SW 1271 (cell line): ENCODE measurements at regions not wholly inside any gene's neighbourhood (a gene's known extent, or its start where the extent isn't known, plus 50 kb on each side); places are given as distances from the start of the nearest gene placed in this dataset.

Experiments
- DNase-seq, 2 experiments: peaks; one replicate each; lab custom pipeline; 2025; lab: John Stamatoyannopoulos, UW

GRCh38 chr4:135210341-135210740 is 1008.8 kb upstream of the PABPC4L start:
- DNase-seq: no peak

DNA sequence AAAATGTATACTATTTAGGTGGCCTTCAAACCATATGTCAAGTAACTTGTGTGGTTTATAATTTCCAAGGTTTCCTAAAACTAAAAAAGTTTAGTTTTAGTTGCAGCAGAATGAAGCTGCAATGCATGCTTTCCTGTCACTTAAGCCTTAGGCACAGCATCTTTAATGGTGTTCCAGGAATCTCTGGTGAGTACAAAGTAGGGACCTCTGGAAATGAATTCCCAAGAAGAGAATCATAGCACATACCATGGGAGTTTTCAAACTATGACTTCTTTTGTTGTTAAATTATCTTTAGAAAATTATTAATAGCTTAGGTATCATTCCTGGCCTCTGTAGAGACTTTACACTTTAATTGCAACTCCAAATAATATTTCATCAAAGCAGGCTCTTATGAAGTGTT is 1005.9 kb upstream of the PABPC4L start:
- no peak for DNase-seq

DNA sequence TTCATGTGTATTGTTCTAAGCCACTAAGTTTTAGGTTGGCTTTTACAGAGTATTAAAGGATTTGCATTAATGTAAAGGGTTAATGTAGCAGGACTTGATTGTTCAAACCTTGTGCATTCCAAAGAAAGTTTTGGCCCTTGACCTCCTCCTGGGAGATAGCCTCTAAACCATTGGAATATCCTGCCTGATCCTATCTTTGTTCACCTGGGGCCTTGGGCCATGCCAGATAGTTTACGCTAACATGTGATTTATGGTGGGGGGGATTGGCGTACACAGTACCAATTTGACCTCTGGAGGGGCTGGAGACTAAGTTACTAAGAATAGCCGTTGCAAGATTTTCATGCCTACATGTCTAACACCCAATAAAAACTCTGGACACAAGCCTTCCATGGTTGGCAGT is 1002.7 kb upstream of the PABPC4L start:
- DNase-seq: no peak

DNA sequence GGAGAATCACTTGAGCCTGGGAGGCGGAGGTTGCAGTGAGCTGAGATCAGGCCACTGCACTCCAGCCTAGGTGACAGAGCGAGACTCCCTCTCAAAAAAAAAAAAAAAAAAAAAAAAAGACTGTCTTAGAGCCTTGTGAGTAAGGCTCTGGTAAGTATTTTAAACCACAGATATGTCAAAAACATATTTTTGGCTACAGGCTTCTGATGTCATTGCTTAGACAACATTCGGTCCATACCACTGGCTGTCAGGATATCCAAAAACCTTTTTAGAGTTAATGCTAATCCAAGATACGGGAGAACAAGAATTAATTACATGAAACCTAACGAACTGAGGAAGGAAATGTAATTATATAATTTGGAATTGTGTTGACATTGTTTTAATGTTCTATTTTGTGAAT is 999.5 kb upstream of the PABPC4L start:
- no peak for DNase-seq

- no peak for DNase-seq
These were observed 996.1 kb upstream of the PABPC4L start for GRCh38 chr4:135197641-135198040.

DNA sequence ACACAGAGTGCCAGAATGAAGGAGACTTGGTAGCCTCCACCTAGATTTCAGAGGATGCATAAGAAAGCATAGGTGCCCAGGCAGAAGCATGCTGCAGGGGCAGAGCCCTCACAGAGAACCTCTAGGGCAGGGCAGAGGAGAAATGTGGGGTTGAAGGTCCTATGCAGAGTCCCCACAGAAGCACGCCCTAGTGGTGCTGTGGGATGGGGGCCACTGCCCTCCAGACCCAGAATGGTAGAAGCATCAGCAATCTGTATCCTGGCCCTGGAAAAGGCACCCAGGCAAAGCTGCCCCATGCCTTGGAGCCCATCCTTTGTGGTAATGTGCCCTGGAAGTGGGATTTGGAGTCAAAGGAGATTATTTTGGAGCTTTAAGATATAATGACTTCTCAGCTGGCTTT is 992.9 kb upstream of the PABPC4L start:
- no peak for DNase-seq

- DNase-seq: no peak
These were observed 991.4 kb upstream of the PABPC4L start for GRCh38 chr4:135192751-135193535.

- no peak for DNase-seq
These were observed 990.0 kb upstream of the PABPC4L start for GRCh38 chr4:135191596-135191995.

DNA sequence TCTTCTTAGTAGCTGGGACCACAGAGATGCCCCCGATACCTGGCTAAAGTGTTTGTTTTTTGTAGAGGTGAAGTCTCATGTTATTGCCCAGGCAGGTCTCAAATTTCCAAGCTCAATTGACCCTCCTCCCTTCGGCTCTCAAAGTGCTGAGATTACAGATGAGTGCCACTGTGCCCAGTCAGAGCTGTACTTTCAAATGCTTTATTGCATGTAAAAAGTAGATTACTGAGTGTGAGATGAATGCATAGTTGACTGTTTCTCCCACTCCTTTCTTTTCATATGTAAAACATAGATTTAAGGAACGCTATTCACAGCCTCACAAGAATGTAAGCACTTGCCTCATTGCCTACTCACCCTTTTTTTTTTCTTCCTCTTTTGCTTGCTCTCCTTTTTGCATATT is 984.4 kb upstream of the PABPC4L start:
- DNase-seq: no peak

- no peak for DNase-seq
These were observed 983.7 kb upstream of the PABPC4L start for GRCh38 chr4:135185256-135185655.

DNA sequence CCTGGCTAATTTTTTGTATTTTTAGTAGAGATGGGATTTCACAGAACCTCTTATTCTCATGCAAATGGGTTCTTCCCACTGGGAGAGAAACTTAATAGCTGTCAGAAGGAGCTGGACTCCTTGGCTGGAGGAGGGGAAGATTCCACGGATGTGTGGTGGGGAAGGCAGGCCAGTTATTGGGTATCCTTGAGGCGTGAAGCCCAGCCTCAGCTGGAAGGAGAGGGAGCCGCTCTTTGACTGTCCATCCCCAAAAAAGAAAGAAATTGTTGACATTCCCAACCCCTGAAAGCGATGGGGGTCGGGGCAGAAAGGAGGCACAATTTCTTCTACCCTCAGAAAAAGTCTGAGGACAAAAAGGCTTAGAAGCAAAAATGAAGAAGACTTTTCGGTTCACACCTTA is 983.1 kb upstream of the PABPC4L start:
- no peak for DNase-seq

GRCh38 chr4:135177321-135177720 is 975.7 kb upstream of the PABPC4L start:
- DNase-seq: no peak

DNA sequence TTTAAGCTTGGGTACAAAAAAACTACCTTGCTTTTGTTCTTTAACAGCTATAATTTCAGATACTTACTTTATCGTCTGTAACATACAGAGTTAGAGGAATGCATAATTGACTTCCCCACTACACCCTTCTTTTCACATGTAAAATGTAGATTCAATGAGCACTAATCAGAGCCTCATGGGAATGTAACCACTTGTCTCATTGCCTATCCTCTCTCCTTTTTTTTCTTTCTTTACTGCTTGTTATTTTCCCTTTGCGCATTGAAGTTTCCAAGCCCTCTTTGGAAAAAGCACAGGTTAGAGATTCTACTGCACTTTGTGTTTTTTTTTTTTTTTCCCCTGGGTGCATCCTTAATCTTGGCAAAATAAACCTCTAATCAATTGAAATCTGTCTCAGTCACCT is 965.1 kb upstream of the PABPC4L start:
- DNase-seq: no peak

DNA sequence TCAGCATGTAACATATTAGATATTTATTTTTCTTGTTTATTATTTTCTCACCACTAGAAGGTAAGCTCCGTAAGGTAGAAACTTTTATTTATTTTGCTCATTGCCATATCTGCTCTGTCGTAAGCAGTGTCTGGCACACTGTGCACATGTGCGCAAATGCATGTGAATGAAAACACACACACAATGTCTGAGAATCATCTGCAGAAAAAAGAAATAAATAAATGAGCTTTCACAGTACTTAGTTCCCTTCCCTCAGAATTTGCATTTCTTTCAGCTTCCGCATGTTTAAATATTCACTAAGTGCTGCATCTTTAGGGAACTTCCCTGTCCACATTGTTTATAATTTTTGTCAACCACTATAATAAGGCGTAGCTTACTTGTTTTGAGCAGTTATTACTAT is 963.0 kb upstream of the PABPC4L start:
- DNase-seq: no peak

DNA sequence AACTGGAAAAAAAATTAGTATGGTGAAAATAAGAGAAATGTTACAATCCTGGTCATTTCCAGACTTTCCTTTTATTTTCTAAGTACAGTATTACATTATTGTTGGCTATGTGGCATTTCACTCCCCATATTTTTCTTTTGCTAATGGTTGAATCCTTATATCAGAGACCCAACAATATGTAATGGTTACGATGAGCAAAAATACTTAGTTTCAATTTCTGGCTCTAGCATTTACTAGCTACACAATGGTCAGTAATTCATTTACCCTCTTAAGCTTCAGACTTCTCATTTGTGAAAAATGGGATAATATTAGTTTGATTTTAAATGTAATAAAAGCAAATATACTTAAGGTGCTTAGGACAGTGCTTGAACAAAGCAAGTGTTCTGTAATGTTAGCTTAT is 942.9 kb upstream of the PABPC4L start:
- DNase-seq: no peak

DNA sequence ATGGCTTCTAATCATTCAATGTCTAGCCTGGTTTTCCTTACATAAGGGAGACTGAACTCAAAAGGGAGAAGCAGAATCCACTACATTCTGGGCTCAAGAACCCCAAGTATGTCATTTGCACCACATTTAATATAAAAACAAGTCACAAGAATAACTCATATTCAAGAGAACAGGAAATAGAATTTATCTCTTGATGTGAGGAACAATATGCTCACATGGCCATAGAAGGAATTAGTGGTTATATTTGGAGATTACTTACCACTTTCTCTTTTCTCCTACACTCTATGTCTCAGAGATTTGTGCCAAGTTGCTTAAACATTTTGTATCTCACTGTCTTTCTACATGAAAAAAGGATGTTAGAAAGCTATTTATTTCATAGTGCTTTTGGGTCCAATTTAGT is 922.6 kb upstream of the PABPC4L start:
- DNase-seq: no peak

DNA sequence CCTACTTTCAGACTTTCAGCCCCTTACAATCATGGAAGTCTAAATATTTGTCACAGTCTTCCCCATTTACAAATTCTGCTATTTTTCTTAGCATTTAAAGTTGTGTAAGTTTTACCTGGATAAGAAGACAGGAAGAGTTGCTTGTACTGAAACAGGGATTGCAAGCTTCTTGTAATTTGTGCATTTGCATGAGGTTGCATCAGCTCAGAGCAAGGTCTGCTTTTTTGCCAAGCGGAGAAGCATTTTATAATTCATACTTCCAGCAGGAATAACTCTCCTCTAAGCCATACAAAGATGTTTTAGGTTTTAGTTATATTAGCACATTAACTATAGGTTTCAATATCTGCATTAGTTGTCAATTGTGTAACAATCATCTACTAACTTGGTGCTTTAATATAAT is 922.0 kb upstream of the PABPC4L start:
- DNase-seq: no peak

GRCh38 chr4:135122457-135122856 is 920.9 kb upstream of the PABPC4L start:
- DNase-seq: no peak

DNA sequence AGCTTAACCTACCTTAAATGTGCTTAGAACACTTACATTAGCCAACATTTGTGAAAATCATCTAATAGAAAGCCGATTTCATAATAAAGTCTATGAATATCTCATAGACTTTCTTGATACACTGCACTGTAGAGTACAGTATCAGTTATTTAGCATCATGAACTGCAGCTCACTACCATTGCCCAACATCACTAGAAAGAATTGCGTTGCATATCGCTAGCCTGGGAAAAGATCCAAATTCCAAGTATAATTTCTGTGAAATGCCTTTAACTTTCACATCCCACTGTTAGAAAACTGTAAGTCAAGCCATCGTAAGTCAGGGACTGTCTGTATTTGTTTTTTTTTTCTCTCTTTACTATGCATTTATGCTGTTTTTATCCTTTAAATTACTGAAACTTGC is 918.6 kb upstream of the PABPC4L start:
- no peak for DNase-seq

DNA sequence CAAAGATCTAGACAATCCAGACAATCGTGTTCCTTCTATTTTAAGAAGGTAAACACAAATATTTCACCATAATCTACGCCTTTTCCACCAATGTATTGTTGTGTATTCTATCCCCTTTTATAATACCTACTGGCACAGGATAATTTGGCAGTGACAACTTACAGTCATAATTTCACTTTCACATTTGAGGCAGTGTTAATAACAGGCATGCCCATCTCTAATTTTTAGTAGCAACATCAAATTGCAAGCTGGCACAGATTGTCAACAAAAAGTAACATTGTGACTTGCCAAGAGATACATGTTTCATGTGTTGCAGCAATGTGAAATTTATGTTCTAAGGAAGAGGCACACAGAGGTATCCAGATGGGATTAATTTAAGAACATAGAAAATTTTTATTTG is 912.5 kb upstream of the PABPC4L start:
- no peak for DNase-seq

- DNase-seq: no peak
These were observed 896.5 kb upstream of the PABPC4L start for GRCh38 chr4:135098061-135098460.

GRCh38 chr4:135073389-135073788 is 871.8 kb upstream of the PABPC4L start:
- DNase-seq: no peak

DNA sequence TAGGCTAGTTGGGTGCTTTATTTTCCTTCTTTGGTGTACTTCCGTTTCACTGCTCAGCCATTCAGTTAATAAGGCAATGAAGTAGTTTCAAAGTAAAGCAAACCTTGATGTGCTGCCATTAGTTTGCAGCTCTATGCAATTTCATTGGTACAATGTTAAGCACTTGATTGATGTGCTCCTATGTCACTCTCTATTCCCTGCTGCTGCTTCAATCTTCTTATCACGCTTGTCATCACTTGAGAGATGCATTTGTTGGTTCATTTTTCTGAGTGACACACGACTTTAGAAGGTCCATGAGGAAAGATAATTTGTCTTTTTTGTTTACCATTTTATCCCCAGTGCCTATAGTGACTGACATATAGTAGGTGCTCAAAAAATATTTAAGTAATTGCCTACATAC is 871.0 kb upstream of the PABPC4L start:
- DNase-seq: no peak

DNA sequence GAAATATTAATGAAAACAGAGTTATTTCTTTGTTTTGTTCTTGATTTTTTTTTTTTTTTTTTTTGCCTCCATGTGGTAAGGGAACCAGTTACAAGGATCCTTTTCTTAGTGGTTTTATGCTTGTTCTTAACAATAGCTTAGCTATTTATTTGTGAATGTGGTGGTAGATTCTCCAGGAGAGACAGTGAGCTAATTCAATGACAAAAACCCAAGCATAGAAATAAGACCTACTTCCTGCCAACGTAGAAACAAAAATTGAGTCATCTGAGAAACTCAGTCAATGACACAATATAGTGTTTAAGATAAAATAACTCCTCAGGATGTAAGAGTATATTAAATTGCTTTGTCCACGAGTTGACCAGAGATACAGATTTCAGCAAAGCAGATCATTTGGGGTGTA is 863.8 kb upstream of the PABPC4L start:
- DNase-seq: no peak
